IMR-90 (cell line): ENCODE measurements at regions not wholly inside any gene's neighbourhood (a gene's known extent, or its start where the extent isn't known, plus 50 kb on each side); places are given as distances from the start of the nearest gene placed in this dataset.

Experiments
- ATAC-seq: fragments of 200-7000 bp; cut with Tn5 transposase; 2 replicates; pipeline ENCODE4 v1.9.1; 2020; ENCODE audit warnings: low read depth, mild to moderate bottlenecking, moderate library complexity
- BruUV-seq: library from RNA; stranded (reverse); fragments of 400-500 nt; replicated peaks from 2 replicates; lab custom pipeline; 2021; lab: Mats Ljungman, UMichigan
- CTCF ChIA-PET: fragments of 300-600 bp; formaldehyde crosslinking; extraction: SDS; loops from one replicate; lab custom pipeline; 2021; ENCODE audit warnings: antibody characterized with exemption; lab: Yijun Ruan, JAX
- POLR2A ChIA-PET: fragments of 300-600 bp; sonication (Branson Sonifier 250); formaldehyde crosslinking; loops from one replicate; lab custom pipeline; 2022; ENCODE audit warnings: antibody characterized with exemption; ENCODE audit not compliant: unreplicated experiment; lab: Charles Lee
- DNase-seq: peaks from one replicate; pipeline ENCODE4 v3.0.0; 2013
- H2AFZ ChIP-seq: replicated peaks from 2 replicates; pipeline ENCODE3; 2013; ENCODE audit warnings: low read length, mild to moderate bottlenecking; ENCODE audit not compliant: poor library complexity
- H2AK5ac ChIP-seq: 2 replicates; pipeline ENCODE4 v1.6.1; 2013; ENCODE audit warnings: low read depth, low read length, inconsistent platforms
- H2AK9ac ChIP-seq: replicated peaks from 2 replicates; pipeline ENCODE3; 2013; ENCODE audit warnings: mild to moderate bottlenecking, low read depth, low read length, moderate library complexity; ENCODE audit not compliant: poor library complexity
- H2BK120ac ChIP-seq: 2 replicates; pipeline ENCODE4 v1.6.1; 2013; ENCODE audit warnings: low read depth, low read length, inconsistent platforms
- H2BK15ac ChIP-seq: 3 replicates; pipeline ENCODE4 v1.6.1; 2013; ENCODE audit warnings: low read depth, low read length, inconsistent platforms
- H2BK20ac ChIP-seq: 2 replicates; pipeline ENCODE4 v1.6.1; 2013; ENCODE audit warnings: low read depth, mild to moderate bottlenecking, inconsistent platforms, low read length, moderate library complexity
- H2BK5ac ChIP-seq: 2 replicates; pipeline ENCODE4 v1.6.1; 2013; ENCODE audit warnings: mild to moderate bottlenecking, low read depth, low read length, inconsistent platforms; ENCODE audit not compliant: poor library complexity, severe bottlenecking
- H3K14ac ChIP-seq: replicated peaks from 2 replicates; pipeline ENCODE4 v1.6.1; 2013; ENCODE audit warnings: low read depth, low read length, inconsistent platforms
- H3K18ac ChIP-seq: 2 replicates; pipeline ENCODE4 v1.6.1; 2013; ENCODE audit warnings: low read depth, low read length, control low read depth
- H3K23ac ChIP-seq: 2 replicates; pipeline ENCODE4 v1.6.1; 2013; ENCODE audit warnings: low read depth, low read length, inconsistent platforms
- H3K27ac ChIP-seq: 2 replicates; pipeline ENCODE4 v1.5.1; 2013; ENCODE audit warnings: mild to moderate bottlenecking, control low read depth, low read length; ENCODE audit not compliant: insufficient read depth
- H3K27me3 ChIP-seq: 2 replicates; pipeline ENCODE4 v1.6.1; 2013; ENCODE audit warnings: low read length; ENCODE audit not compliant: control insufficient read depth, insufficient read depth
- H3K36me3 ChIP-seq: 2 replicates; pipeline ENCODE4 v1.6.1; 2013; ENCODE audit warnings: low read length, mixed read lengths; ENCODE audit not compliant: control insufficient read depth, insufficient read depth
- H3K4ac ChIP-seq: 2 replicates; pipeline ENCODE4 v1.6.1; 2013; ENCODE audit warnings: low read depth, low read length, inconsistent platforms
- H3K4me1 ChIP-seq: 2 replicates; pipeline ENCODE4 v1.6.1; 2013; ENCODE audit warnings: low read length, mixed read lengths; ENCODE audit not compliant: control insufficient read depth, insufficient read depth
- H3K4me2 ChIP-seq: 2 replicates; pipeline ENCODE4 v1.6.1; 2013; ENCODE audit warnings: low read depth, mild to moderate bottlenecking, control low read depth, low read length, moderate library complexity
- H3K4me3 ChIP-seq: 2 replicates; pipeline ENCODE4 v1.5.1; 2013; ENCODE audit warnings: low read depth, mild to moderate bottlenecking, control low read depth, low read length, moderate library complexity; ENCODE audit not compliant: insufficient read depth
- H3K56ac ChIP-seq: 2 replicates; pipeline ENCODE4 v1.6.1; 2013; ENCODE audit warnings: low read length, inconsistent platforms; ENCODE audit not compliant: insufficient read depth; ENCODE audit errors: extremely low read depth
- H3K79me1 ChIP-seq, 2 experiments: 2 replicates each; pipeline ENCODE4 v1.6.1; 2013; ENCODE audit warnings: low read length in 2 of 2, inconsistent platforms in 1 of 2, low read depth in 1 of 2
- H3K9ac ChIP-seq: 2 replicates; pipeline ENCODE4 v1.6.1; 2013; ENCODE audit warnings: low read depth, low read length, control low read depth
- H3K9me1 ChIP-seq: 2 replicates; pipeline ENCODE4 v1.6.1; 2013; ENCODE audit warnings: low read length, inconsistent platforms; ENCODE audit not compliant: insufficient read depth
- H3K9me3 ChIP-seq: 2 replicates; pipeline ENCODE4 v1.6.1; 2013; ENCODE audit warnings: low read length; ENCODE audit not compliant: control insufficient read depth, insufficient read depth
- H4K20me1 ChIP-seq: 2 replicates; pipeline ENCODE4 v1.6.1; 2013; ENCODE audit warnings: low read length, inconsistent platforms; ENCODE audit not compliant: insufficient read depth
- H4K5ac ChIP-seq: 2 replicates; pipeline ENCODE4 v1.6.1; 2013; ENCODE audit warnings: mild to moderate bottlenecking, low read depth, low read length, control low read depth
- H4K8ac ChIP-seq, 2 experiments: 2 replicates each; pipeline ENCODE4 v1.6.1; 2013; ENCODE audit warnings: low read depth in 2 of 2, low read length in 2 of 2, control low read depth in 1 of 2, inconsistent platforms in 1 of 2
- H4K91ac ChIP-seq: 2 replicates; pipeline ENCODE4 v1.6.1; 2013; ENCODE audit warnings: low read depth, low read length, inconsistent platforms; ENCODE audit not compliant: insufficient read depth
- BHLHE40 ChIP-seq: fragments of 150-350 bp; IDR thresholded peaks from 2 replicates; pipeline ENCODE4 v1.6.1; 2016; ENCODE audit warnings: mild to moderate bottlenecking, low read depth, low read length
- CHD1 ChIP-seq: IDR thresholded peaks from 2 replicates; pipeline ENCODE4 v1.6.1; 2012; ENCODE audit warnings: low read depth, low read length, improper control_type of control experiment
- CTCF ChIP-seq: conservative IDR thresholded peaks from 2 replicates; pipeline ENCODE4 v1.5.1; 2012; ENCODE audit warnings: mild to moderate bottlenecking, low read depth, low read length, improper control_type of control experiment
- ELK1 ChIP-seq: fragments of 150-350 bp; IDR thresholded peaks from 2 replicates; pipeline ENCODE4 v1.6.1; 2016; ENCODE audit warnings: low read depth, mild to moderate bottlenecking, low read length, moderate library complexity, borderline replicate concordance
- FOS ChIP-seq: fragments of 150-350 bp; IDR thresholded peaks from 2 replicates; pipeline ENCODE4 v1.6.1; 2016; ENCODE audit warnings: low read depth, low read length
- MAZ ChIP-seq: IDR thresholded peaks from 2 replicates; pipeline ENCODE4 v1.6.1; 2012; ENCODE audit warnings: low read depth, mild to moderate bottlenecking, low read length, improper control_type of control experiment, moderate library complexity, borderline replicate concordance
- MXI1 ChIP-seq: IDR thresholded peaks from 2 replicates; pipeline ENCODE4 v1.6.1; 2012; ENCODE audit warnings: low read depth, mild to moderate bottlenecking, low read length, moderate library complexity, borderline replicate concordance
- NFE2L2 ChIP-seq: fragments of 150-350 bp; IDR thresholded peaks from 2 replicates; pipeline ENCODE4 v1.6.1; 2016; ENCODE audit warnings: low read depth, mild to moderate bottlenecking, low read length
- POLR2A ChIP-seq: IDR thresholded peaks from 2 replicates; pipeline ENCODE4 v1.6.1; 2012; ENCODE audit warnings: mild to moderate bottlenecking, low read depth, low read length
- RAD21 ChIP-seq: IDR thresholded peaks from 2 replicates; pipeline ENCODE4 v1.6.1; 2012; ENCODE audit warnings: low read length, improper control_type of control experiment
- RFX5 ChIP-seq: IDR thresholded peaks from 2 replicates; pipeline ENCODE4 v1.8.0; 2012; ENCODE audit warnings: low read depth, mild to moderate bottlenecking, low read length, moderate library complexity
- USF2 ChIP-seq: fragments of 150-350 bp; IDR thresholded peaks from 2 replicates; pipeline ENCODE4 v1.6.1; 2017; ENCODE audit warnings: mild to moderate bottlenecking, antibody characterized with exemption, low read length, low read depth
- WGBS, 2 experiments: methylation state at CpG; one replicate each; pipeline versions ENCODE4 v1.1.5 to v1.1.7; 2013; ENCODE audit warnings: missing lambda C conversion rate in 2 of 2; ENCODE audit not compliant: insufficient read length in 1 of 2; ENCODE audit errors: extremely low coverage in 2 of 2; 5-methylcytosine and 5-hydroxymethylcytosine counted together
- dilution Hi-C: fragments of 300-500 bp; cut with HindIII; formaldehyde crosslinking; loops from one replicate; pipeline ENCODE4 v1.14.3; 2018; ENCODE audit warnings: low sequenced_read_pairs; ENCODE audit not compliant: unreplicated experiment
- in situ Hi-C: fragments of 300-500 bp; cut with MboI; formaldehyde crosslinking; loops from 3 replicates; pipeline ENCODE4 v1.14.3; 2019; ENCODE audit warnings: low sequenced_read_pairs, inconsistent platforms, mixed read lengths
- intact Hi-C: fragments of 100-400 bp; cut with micrococcal nuclease; formaldehyde crosslinking; loops from 2 replicates; pipeline ENCODE4 v1.10.0; 2022

GRCh38 chr9:7567687-7568086 is 231.9 kb downstream of the DMAC1 start:
- no peak overlapping the region for H2AK9ac ChIP-seq
- H3K9ac ChIP-seq = no peak overlapping the region
- no peak overlapping the region for H2AK5ac ChIP-seq
- H2BK5ac ChIP-seq = no peak overlapping the region
- no peak overlapping the region for H3K4me2 ChIP-seq
- no peak overlapping the region for H2BK20ac ChIP-seq
- intact Hi-C loops = no loop called here
- DNase-seq = no peak
- H4K91ac ChIP-seq = no peak overlapping the region
- no peaks in the 10 kb centered on the region for H4K20me1 ChIP-seq
- no peak overlapping the region for H3K56ac ChIP-seq
- BruUV-seq = no TSS peak
- no peaks in the 10 kb centered on the region for H3K79me1 ChIP-seq
- WGBS, 2 experiments = no CpG with 5 or more reads among the region's 2 CpGs
- no peak overlapping the region for H2BK120ac ChIP-seq
- TF ChIP-seq ELK1 (no peak), NFE2L2 (no peak), BHLHE40 (no peak), FOS (no peak), RFX5 (no peak), RAD21 (no peak), CHD1 (no peak), MXI1 (no peak), POLR2A (no peak), MAZ (no peak), USF2 (no peak), CTCF (no peak)
- in situ Hi-C loops = no loop called here
- H3K9me3 ChIP-seq = no peaks in the 10 kb centered on the region
- H4K5ac ChIP-seq = no peak overlapping the region
- no peak overlapping the region for H2BK15ac ChIP-seq
- no peaks in the 10 kb centered on the region for H3K4me1 ChIP-seq
- H4K8ac ChIP-seq = no peak overlapping the region
- no peaks in the 10 kb centered on the region for H3K36me3 ChIP-seq
- H3K9me1 ChIP-seq = no peaks in the 10 kb centered on the region
- H2AFZ ChIP-seq = no peak overlapping the region
- no peak overlapping the region for H3K4ac ChIP-seq
- ChIA-PET POLR2A (no interaction called here), CTCF (no interaction called here)
- H3K18ac ChIP-seq = no peak overlapping the region
- no peaks in the 10 kb centered on the region for H3K27me3 ChIP-seq
- H3K23ac ChIP-seq = no peak overlapping the region
- H3K27ac ChIP-seq = no peak overlapping the region
- no peak for ATAC-seq
- H3K4me3 ChIP-seq = no peak overlapping the region
- dilution Hi-C loops = no loop called here
- H3K14ac ChIP-seq = no peak overlapping the region
